Left kidney (tissue), 1 donor: ENCODE measurements at regions not wholly inside any gene's neighbourhood (a gene's known extent, or its start where the extent isn't known, plus 50 kb on each side); places are given as distances from the start of the nearest gene placed in this dataset.

Source experiments
- DNase-seq: peaks from one replicate; pipeline ENCODE4 v3.0.0-alpha.2; 2013

- DNase-seq = no peak
Observed at GRCh38 chr1:164948101-164948500, 389.1 kb downstream of the PBX1 start.

DNA sequence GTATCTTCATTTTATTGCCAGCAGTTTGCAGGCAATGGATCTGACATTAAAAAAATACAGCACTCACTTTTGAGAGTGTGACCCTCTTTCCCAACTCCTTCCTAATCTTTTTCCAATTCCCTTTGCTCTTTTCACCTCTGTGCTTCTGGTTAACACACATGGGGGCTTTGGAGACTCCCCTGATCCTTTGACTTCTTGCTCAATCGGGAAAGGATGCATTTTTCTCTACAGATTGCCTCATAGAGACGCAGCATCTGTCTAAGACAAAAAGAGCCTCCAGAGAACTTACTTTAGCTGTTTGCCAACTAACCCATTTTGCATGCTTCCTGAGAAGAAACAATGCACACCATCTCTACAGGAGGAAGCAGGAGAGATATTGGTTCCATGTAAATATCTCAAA is 378.3 kb downstream of the PBX1 start:
- DNase-seq = no peak

DNA sequence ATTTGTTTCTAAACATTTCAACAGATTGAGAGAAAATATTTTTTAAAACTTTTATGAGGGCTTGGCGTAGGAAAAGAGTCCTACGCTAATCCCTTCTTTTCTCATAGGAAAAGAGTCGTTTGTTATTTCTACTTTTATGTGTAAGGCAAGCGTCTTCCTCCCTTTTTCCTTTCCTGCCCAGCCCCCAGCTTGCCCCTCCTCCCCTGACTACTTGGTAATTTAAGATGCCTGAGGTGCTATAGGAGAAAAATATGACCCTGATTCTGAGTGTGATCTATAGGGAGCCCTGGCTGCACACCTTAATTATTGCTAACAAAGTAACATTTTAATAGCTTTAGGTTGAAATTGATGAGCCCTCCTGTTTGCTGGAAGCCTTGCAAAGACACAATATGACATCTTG is 373.6 kb downstream of the PBX1 start:
- DNase-seq = no peak

DNA sequence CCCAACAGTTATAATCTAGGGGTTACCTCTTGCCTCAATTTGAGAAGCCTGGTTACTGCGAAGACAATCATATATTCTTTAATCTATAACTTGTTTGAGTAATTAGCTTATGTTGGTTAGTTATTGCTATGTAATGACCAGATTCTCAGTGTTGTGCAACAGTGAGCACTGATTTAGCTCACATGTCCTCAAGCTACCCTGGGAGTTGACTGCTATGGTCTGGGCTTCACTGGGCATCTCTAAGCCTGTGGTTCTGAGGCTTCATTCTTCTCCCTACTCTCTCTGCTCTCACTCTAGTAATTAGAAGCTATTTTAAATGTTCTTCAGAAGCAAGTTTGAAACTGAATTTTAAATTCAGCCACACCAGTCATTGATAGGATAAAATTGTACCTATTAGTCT is 371.8 kb downstream of the PBX1 start:
- DNase-seq = no peak

GRCh38 chr1:164930241-164930640 is 371.3 kb downstream of the PBX1 start:
- DNase-seq = no peak

DNA sequence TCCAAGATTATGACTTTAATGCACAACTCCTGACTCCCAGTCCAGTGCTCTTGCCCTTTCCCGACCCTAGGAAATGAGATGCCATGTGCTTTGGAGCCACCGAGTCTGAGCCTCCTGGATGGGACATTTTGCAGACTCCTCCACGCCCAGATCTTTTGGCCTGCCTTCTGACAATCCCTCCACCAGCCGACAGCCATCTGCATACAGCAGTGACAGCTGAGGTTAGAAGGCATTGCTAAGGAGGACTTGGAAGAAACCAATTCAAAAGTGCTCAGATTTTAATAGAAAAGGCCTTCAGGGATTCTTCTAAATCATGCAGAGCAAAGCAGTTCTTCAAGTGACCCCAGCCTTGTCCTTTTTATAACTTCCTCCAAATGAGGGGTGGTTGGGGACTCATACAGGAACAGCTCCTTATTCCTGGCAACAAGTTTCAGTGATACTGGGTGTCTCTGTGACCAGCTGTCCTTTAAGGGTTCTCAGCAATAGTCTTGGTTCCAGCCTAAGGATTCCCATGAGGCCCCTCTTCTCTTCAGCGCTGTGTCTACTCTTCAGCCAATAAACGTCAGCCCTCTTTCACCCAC is 369.3 kb downstream of the PBX1 start:
- no peak for DNase-seq

DNA sequence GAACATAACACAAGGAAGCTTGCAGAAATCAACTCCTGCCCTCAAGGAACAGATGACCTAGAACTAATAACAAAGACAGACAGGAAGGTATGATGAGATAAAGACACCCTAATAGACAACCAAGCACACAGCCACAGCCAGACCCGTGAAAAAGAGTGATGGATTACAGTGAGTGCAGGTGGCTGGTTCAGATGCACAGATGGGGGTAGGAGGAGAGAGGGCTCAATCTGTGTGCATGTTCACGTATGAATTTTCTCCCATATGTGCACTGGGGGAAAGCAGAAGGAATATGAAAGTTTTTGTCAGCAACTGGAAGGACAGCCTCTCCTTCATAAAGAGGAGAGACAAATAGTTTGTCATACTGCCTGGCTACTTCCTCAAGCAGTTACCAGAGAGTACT is 367.1 kb downstream of the PBX1 start:
- DNase-seq = no peak

- no peak for DNase-seq
Observed at GRCh38 chr1:164922585-164922984, 363.6 kb downstream of the PBX1 start.

- no peak for DNase-seq
Observed at GRCh38 chr1:164921493-164921892, 362.5 kb downstream of the PBX1 start.

DNA sequence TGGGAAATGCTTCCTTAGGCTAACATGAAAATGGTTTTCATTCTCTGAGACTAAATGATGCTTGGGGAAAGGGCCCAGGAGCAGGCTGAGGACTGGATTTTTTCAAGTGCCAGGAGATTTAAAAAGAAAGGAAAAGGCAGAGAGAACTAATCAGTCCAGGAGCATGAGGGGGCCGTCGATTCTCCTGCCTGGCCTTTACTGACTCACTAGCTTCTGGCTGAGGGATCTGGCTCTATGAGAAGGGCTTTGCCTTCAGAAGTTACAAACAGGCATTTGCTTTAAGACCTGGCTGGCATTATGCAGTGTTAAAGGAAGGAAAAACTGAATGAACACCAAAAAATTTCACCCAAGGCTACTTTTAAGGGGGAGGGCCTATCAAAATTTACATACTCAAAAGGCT is 359.2 kb downstream of the PBX1 start:
- no peak for DNase-seq

- DNase-seq = no peak
Observed at GRCh38 chr1:164914208-164914607, 355.2 kb downstream of the PBX1 start.

DNA sequence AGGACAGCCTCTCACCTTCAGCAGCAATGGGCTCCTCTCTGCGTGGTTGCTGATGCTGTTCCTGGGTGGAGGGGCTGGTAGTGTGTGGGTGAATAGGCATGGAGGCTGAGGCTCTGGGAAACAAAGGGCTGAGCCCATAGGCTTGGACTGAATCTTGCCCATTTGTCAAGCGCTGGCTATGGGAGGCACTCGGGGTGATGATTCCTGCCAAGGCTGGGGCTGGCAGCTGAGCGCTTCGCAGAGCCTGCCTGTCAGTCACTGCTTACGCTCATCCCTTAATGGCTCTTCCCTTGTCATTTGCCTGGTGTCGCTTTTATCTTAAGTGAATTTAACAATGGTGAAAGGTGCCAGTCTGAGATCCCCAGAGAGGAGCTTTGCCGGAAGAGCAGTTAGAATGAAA is 353.3 kb downstream of the PBX1 start:
- no peak for DNase-seq

- DNase-seq = no peak
Observed at GRCh38 chr1:164910671-164911070, 351.7 kb downstream of the PBX1 start.

- DNase-seq = no peak
Observed at GRCh38 chr1:164907666-164908065, 348.7 kb downstream of the PBX1 start.

DNA sequence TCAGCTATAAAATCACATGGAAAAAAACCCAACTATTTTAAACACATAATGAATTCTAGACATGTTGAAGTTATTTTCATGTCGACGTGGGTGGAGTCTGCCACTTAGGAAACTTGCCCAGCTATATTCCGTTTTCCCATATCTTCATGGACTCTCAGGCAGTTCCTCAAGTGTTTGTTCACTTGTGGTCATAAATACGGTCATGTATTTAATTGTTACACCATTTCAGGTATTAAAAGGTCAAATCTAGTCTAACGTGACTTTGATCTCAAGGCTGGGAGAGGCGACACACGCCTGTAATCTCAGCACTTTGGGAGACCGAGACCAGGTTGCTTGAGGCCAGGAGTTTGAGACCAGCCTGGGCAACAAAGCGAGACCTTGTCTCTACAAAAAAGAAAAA is 346.9 kb downstream of the PBX1 start:
- DNase-seq = no peak

DNA sequence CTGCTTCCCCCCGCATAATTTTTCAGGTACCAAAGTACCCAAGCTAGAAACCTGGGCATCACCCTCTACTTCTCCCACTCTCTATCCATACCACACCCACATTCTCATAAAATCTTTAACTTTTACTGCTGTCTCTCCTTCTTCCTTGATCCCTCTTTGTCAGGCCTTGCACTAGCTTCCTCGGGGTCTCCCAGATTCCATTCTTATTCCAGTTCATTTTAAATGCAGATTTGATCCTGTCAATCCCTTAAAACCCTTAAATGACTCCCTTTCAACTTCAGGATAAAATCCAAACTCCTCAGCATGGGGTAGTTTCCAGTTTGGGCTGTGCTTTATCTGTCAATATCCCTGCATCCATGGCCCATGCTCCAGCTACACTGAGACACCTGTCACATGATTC is 343.5 kb downstream of the PBX1 start:
- DNase-seq = no peak
